T-cell (primary cell): ENCODE measurements at regions not wholly inside any gene's neighbourhood (a gene's known extent, or its start where the extent isn't known, plus 50 kb on each side); places are given as distances from the start of the nearest gene placed in this dataset.

ENCODE experiments used
- ATAC-seq, 4 experiments: fragments of 200-7000 bp in 3 of 4; fragments of 150-1000 bp in 1 of 4; cut with Tn5 transposase; replicated peaks in 1 of 4; 1 replicate in 3 of 4; 2 replicates in 1 of 4; pipeline ENCODE4 v1.10.0; 2021; ENCODE audit warnings: moderate library complexity in 3 of 4, mild to moderate bottlenecking in 2 of 4, moderate number of reproducible peaks in 1 of 4
- CTCF ChIA-PET, 2 donors: fragments of 300-600 bp; sonication (Branson Sonifier 250); formaldehyde crosslinking; loops; one replicate each; lab custom pipeline; 2022; ENCODE audit warnings: antibody characterized with exemption in 2 of 2; lab: Charles Lee
- POLR2A ChIA-PET, 2 donors: fragments of 300-600 bp; sonication (Branson Sonifier 250); formaldehyde crosslinking; loops; one replicate each; lab custom pipeline; 2022; ENCODE audit warnings: antibody characterized with exemption in 2 of 2; lab: Charles Lee
- DNase-seq, 35 experiments: peaks; one replicate each; pipeline versions ENCODE4 v3.0.0 to v3.0.0-alpha.2; 2013 to 2023
- H3K27ac ChIP-seq: one replicate; pipeline ENCODE4 v1.5.1; 2013; ENCODE audit warnings: low read length
- H3K27me3 ChIP-seq, 2 experiments: replicated peaks in 1 of 2; 1 replicate in 1 of 2; 2 replicates in 1 of 2; pipeline versions ENCODE4 v1.6.1 to v1.7.0; 2013; ENCODE audit warnings: low read length in 1 of 2, mixed read lengths in 1 of 2; ENCODE audit not compliant: control insufficient read depth in 2 of 2, insufficient read depth in 2 of 2; ENCODE audit errors: extremely low read depth in 1 of 2
- H3K36me3 ChIP-seq, 2 donors: 1 replicate in 1 of 2; 2 replicates in 1 of 2; pipeline versions ENCODE4 v1.6.1 to v1.7.0; 2013; ENCODE audit warnings: low read length in 1 of 2; ENCODE audit not compliant: control insufficient read depth in 2 of 2, insufficient read depth in 1 of 2; ENCODE audit errors: extremely low read depth in 1 of 2
- H3K4me1 ChIP-seq, 2 experiments: 1 replicate in 1 of 2; 2 replicates in 1 of 2; pipeline versions ENCODE4 v1.6.1 to v1.7.0; 2013; ENCODE audit warnings: low read length in 2 of 2, mixed read lengths in 1 of 2; ENCODE audit not compliant: insufficient read depth in 2 of 2, control insufficient read depth in 1 of 2; ENCODE audit errors: extremely low read depth in 1 of 2
- H3K4me3 ChIP-seq, 2 donors: 1 replicate in 1 of 2; 2 replicates in 1 of 2; pipeline versions ENCODE4 v1.5.1 to v1.7.0; 2013; ENCODE audit warnings: mild to moderate bottlenecking in 2 of 2, low read length in 1 of 2, moderate library complexity in 1 of 2; ENCODE audit not compliant: control insufficient read depth in 1 of 2; ENCODE audit errors: extremely low read depth in 1 of 2
- H3K9me3 ChIP-seq: 2 replicates; pipeline ENCODE4 v1.7.0; 2013
- H3K27ac Mint-ChIP-seq, 2 donors: one replicate each; pipeline ENCODE4 v1.8.0; 2020 to 2021; ENCODE audit warnings: mild to moderate bottlenecking in 2 of 2, mixed read lengths in 2 of 2
- H3K27me3 Mint-ChIP-seq, 2 donors: one replicate each; pipeline ENCODE4 v1.8.0; 2021 to 2022; ENCODE audit warnings: mixed read lengths in 2 of 2
- H3K36me3 Mint-ChIP-seq: one replicate; pipeline ENCODE4 v1.8.0; 2021; ENCODE audit warnings: mixed read lengths
- H3K4me1 Mint-ChIP-seq, 3 donors: one replicate each; pipeline ENCODE4 v1.8.0; 2020 to 2022; ENCODE audit warnings: mixed read lengths in 3 of 3, mild to moderate bottlenecking in 1 of 3
- H3K4me3 Mint-ChIP-seq, 3 donors: one replicate each; pipeline ENCODE4 v1.8.0; 2020 to 2022; ENCODE audit warnings: mild to moderate bottlenecking in 3 of 3, mixed read lengths in 3 of 3, moderate library complexity in 3 of 3
- H3K9me3 Mint-ChIP-seq, 3 donors: one replicate each; pipeline ENCODE4 v1.8.0; 2020 to 2022; ENCODE audit warnings: mixed read lengths in 3 of 3
- whole genome bisulfite sequencing: methylation state at CpG from one replicate; pipeline ENCODE4 v1.1.5; 2013; ENCODE audit warnings: missing lambda C conversion rate; ENCODE audit not compliant: insufficient coverage; 5-methylcytosine and 5-hydroxymethylcytosine counted together

DNA sequence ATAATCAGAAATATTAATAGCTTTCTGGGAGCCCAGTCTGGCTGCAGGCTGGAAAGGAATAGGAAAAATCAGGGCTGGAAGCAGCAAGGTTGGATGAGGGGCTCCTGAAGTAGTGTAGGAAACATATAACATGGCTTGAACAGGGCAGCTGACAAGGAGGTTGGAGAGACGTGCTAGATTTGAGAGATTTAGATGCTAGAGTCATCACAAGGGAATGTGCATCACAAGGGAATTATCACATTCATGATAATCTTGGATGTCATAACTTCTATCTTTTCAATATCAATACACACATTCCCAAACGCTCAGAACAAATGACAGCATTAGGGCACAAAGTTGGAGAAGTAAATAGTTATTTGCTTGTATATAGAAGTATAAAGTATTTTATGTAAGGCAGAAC lies 120.9 kb upstream of the EGFR start:
- Histone ChIP-seq H3K27me3 (no peaks in the 10 kb centered on the region), H3K4me1 (no peaks in the 10 kb centered on the region), H3K27ac (no peak overlapping the region), H3K36me3 (no peaks in the 10 kb centered on the region), H3K4me3 (no peak overlapping the region), H3K9me3 (no peaks in the 10 kb centered on the region)
- WGBS, result no CpG with 5 or more reads among the region's 2 CpGs
- DNase-seq, result no peak
- no peaks in the 10 kb centered on the region for H3K36me3 Mint-ChIP-seq
- no peak for ATAC-seq
- peaks cover 0 to 2% of the 10 kb centered on the region in 2 donors for H3K27me3 Mint-ChIP-seq
- H3K27ac Mint-ChIP-seq, result no peak overlapping the region
- CTCF ChIA-PET, result no interaction called here
- no peaks in the 10 kb centered on the region for H3K9me3 Mint-ChIP-seq
- POLR2A ChIA-PET, result no interaction called here
- no peak overlapping the region for H3K4me3 Mint-ChIP-seq
- H3K4me1 Mint-ChIP-seq, result no peaks in the 10 kb centered on the region

DNA sequence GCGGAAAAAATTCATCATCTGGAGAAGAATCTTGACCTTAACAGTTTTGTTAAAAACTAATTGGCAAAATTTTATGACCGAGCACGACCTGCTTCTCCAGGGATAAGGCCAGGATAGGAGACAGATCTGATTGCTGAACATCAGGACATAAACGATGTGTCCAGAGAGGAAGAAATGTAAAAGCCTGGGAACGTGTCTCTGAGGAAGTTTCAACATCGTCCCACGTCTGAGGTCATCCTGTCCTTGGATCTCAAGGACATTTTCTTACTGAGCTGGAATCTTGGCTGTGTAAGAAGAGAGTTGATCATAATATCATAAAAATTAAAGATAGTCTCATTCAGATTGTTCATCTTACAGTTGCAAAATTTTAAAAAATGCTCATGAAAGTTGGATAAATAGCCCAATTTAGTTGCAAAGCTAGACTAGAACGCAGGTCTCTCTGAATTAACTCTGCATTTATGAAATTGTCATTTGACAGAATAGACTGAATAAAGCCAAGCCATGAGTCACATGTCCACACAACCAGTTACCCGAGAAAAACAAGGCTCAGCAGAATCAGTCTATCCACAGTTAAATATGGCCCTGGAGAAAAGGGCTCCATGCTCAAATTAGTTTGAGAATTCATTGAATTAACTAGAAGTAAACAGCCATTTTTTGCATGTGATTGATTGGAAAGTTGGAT lies 120.0 kb upstream of the EGFR start:
- no peaks in the 10 kb centered on the region for H3K27me3 Mint-ChIP-seq
- ATAC-seq, result no peak
- H3K4me1 ChIP-seq, result no peaks in the 10 kb centered on the region
- H3K27ac Mint-ChIP-seq, result no peak overlapping the region
- no peaks in the 10 kb centered on the region for H3K36me3 ChIP-seq
- no peaks in the 10 kb centered on the region for H3K4me1 Mint-ChIP-seq
- no peaks in the 10 kb centered on the region for H3K27me3 ChIP-seq
- H3K9me3 Mint-ChIP-seq, result no peaks in the 10 kb centered on the region
- no peak for DNase-seq
- H3K4me3 Mint-ChIP-seq, result no peak overlapping the region
- H3K36me3 Mint-ChIP-seq, result no peaks in the 10 kb centered on the region
- WGBS, result 61% methylated on average over 6 of the region's 9 CpGs
- H3K27ac ChIP-seq, result no peak overlapping the region
- H3K9me3 ChIP-seq, result no peaks in the 10 kb centered on the region
- ChIA-PET POLR2A (interaction anchor here in 1 of 2 donors (0.6 kb wide), 1 partner anchor 55 kb away, joined by 3 read pairs; no protein-coding TSS in a partner anchor), CTCF (no interaction called here)
- H3K4me3 ChIP-seq, result no peak overlapping the region

DNA sequence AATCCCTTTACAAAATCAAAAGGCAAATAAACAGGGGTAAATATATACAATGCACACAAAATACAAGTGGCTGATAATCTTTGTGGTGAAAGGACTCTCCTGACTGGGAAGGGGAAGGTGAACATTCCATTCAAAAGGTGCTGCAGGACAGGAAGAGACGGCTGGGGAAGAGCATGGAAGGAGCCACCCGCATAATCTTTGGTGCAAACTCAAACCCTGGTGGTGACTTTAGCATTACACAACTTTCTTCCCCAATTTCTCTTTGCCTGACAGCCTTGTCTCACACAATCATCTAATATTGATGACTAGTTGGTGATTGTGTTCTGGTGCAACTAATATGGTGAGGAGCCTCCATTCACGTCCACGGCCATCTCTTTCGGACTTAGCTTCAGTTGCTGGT lies 117.0 kb upstream of the EGFR start:
- no peaks in the 10 kb centered on the region for H3K36me3 Mint-ChIP-seq
- WGBS, result 83% methylated on average over 2 of the region's 5 CpGs
- H3K27ac Mint-ChIP-seq, result no peak overlapping the region

DNA sequence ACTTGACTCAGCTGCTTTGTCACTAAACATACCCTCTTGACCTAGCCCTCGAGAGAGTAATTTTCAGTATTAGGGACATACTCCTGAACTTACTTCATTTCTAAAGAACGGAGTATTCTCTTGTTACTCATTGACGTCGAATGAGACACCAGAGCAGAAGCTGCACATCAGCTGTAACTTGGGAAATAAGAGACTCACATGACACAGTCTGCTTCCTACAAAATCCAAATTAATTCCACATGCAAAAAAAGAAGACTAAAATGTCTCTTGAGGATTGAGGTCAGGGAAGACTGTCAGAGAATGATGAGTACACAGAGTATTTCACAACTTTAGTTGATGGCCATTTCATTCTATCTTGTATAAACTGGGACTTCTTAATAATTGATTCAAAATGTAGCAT lies 114.7 kb upstream of the EGFR start:
- Histone ChIP-seq H3K27ac (no peak overlapping the region), H3K4me1 (no peaks in the 10 kb centered on the region), H3K9me3 (no peaks in the 10 kb centered on the region), H3K36me3 (no peaks in the 10 kb centered on the region), H3K27me3 (no peaks in the 10 kb centered on the region), H3K4me3 (no peak overlapping the region)
- no peak overlapping the region for H3K4me3 Mint-ChIP-seq
- no peaks in the 10 kb centered on the region for H3K36me3 Mint-ChIP-seq
- H3K4me1 Mint-ChIP-seq, result no peaks in the 10 kb centered on the region
- CTCF ChIA-PET, result no interaction called here
- no peaks in the 10 kb centered on the region for H3K9me3 Mint-ChIP-seq
- no peak overlapping the region for H3K27ac Mint-ChIP-seq
- no peak for ATAC-seq
- 84% methylated on average over 4 of the region's 4 CpGs for WGBS
- H3K27me3 Mint-ChIP-seq, result peaks cover 3 to 6% of the 10 kb centered on the region in 2 donors
- POLR2A ChIA-PET, result no interaction called here
- no peak for DNase-seq

More for the DNA sequence above, 117.0 kb upstream of the EGFR start:
- DNase-seq (no peak), ATAC-seq (no peak)
- no peaks in the 10 kb centered on the region for H3K27me3 ChIP-seq
- no peaks in the 10 kb centered on the region for H3K4me1 Mint-ChIP-seq
- H3K4me3 ChIP-seq, result no peak overlapping the region
- peaks cover 0 to 6% of the 10 kb centered on the region in 2 donors for H3K27me3 Mint-ChIP-seq
- ChIA-PET CTCF (no interaction called here), POLR2A (no interaction called here)
- H3K27ac ChIP-seq, result no peak overlapping the region
- H3K36me3 ChIP-seq, result no peaks in the 10 kb centered on the region
- no peaks in the 10 kb centered on the region for H3K9me3 Mint-ChIP-seq
- H3K9me3 ChIP-seq, result no peaks in the 10 kb centered on the region
- H3K4me1 ChIP-seq, result no peaks in the 10 kb centered on the region
- no peak overlapping the region for H3K4me3 Mint-ChIP-seq

DNA sequence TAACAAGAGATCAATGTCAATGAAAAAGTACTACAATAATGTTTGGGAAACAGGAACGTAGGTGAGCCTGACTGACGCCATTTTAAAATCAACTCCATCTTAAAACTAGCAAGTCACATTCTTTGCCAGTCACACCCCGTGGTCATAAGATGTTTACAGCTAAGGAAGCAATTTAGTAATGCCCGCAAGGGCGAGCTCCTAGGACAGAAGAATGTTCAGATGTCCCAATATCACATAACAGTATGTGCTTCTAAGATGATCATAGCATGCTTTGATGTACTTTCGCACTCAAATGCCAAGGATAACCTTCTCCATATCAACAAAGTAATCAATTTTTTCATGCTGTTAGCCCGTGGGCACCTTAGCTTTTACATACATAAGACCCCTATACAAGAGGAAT lies 113.8 kb upstream of the EGFR start:
- Mint-ChIP-seq H3K4me3 (no peak overlapping the region), H3K9me3 (no peaks in the 10 kb centered on the region), H3K4me1 (no peaks in the 10 kb centered on the region), H3K27ac (no peak overlapping the region), H3K36me3 (no peaks in the 10 kb centered on the region), H3K27me3 (peaks cover 3 to 6% of the 10 kb centered on the region in 2 donors)
- Histone ChIP-seq H3K4me1 (no peaks in the 10 kb centered on the region), H3K27me3 (no peaks in the 10 kb centered on the region), H3K36me3 (no peaks in the 10 kb centered on the region), H3K9me3 (no peaks in the 10 kb centered on the region), H3K4me3 (no peak overlapping the region), H3K27ac (no peak overlapping the region)
- DNase-seq (no peak), ATAC-seq (no peak)
- WGBS, result 75% methylated on average over 2 of the region's 7 CpGs
- ChIA-PET POLR2A (no interaction called here), CTCF (no interaction called here)

DNA sequence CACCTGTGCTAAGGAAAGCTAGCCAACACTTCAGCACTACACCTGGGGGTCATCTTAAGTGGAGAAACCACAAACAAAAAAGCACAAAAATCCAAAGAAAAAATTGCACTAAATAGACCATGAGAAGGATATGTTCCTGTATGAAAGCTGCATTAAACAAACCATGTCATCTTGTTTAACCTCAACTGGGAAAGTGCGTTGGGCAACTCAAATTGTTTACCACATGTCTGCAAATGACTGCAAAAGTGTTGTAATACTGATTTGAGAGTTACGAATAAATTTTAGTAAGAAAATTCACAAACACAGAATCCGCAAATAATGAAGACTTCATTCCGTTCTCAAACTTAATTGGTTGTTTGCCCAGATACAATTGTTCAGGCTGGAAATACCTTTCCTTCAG lies 111.9 kb upstream of the EGFR start:
- H3K4me3 Mint-ChIP-seq, result no peak overlapping the region
- ATAC-seq, result no peak
- WGBS, result no CpG with 5 or more reads among the region's 4 CpGs
- Histone ChIP-seq H3K4me3 (no peak overlapping the region), H3K4me1 (no peaks in the 10 kb centered on the region), H3K36me3 (no peaks in the 10 kb centered on the region), H3K9me3 (no peaks in the 10 kb centered on the region), H3K27ac (no peak overlapping the region), H3K27me3 (no peaks in the 10 kb centered on the region)
- H3K27me3 Mint-ChIP-seq, result peaks cover 3 to 6% of the 10 kb centered on the region in 2 donors
- DNase-seq, result no peak
- no peaks in the 10 kb centered on the region for H3K4me1 Mint-ChIP-seq
- peaks cover 0 to 4% (median 0%) of the 10 kb centered on the region in 3 donors for H3K9me3 Mint-ChIP-seq
- ChIA-PET CTCF (no interaction called here), POLR2A (no interaction called here)
- H3K36me3 Mint-ChIP-seq, result no peaks in the 10 kb centered on the region
- no peak overlapping the region for H3K27ac Mint-ChIP-seq

DNA sequence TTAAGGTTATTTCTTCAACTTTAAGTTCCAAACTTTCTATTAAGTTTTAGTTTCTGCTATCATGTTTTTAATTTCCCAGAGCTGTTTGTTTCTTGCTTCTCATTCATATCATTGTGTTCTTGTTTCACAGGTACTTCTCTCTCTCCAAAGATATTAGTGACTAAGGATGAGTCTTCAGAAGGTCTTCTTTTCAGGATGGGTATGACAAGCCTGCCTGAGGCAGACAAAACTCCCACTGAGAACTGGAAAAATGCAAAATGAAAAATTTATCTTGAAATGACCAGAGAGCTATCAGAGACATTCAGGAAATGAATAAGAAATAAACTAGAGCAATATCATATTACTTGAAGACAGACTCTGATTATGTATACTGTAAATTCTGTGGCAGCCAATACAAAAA lies 110.8 kb upstream of the EGFR start:
- ChIA-PET POLR2A (no interaction called here), CTCF (no interaction called here)
- Mint-ChIP-seq H3K4me1 (no peaks in the 10 kb centered on the region), H3K36me3 (no peaks in the 10 kb centered on the region), H3K27me3 (peaks cover 3 to 6% of the 10 kb centered on the region in 2 donors), H3K9me3 (peaks cover 0 to 4% (median 0%) of the 10 kb centered on the region in 3 donors), H3K4me3 (no peak overlapping the region), H3K27ac (no peak overlapping the region)
- DNase-seq, result no peak
- Histone ChIP-seq H3K4me3 (no peak overlapping the region), H3K9me3 (no peaks in the 10 kb centered on the region), H3K36me3 (no peaks in the 10 kb centered on the region), H3K4me1 (no peaks in the 10 kb centered on the region), H3K27ac (no peak overlapping the region), H3K27me3 (no peaks in the 10 kb centered on the region)
- no peak for ATAC-seq
